Upper lobe of left lung (tissue), 6 donors: ENCODE measurements at regions not wholly inside any gene's neighbourhood (a gene's known extent, or its start where the extent isn't known, plus 50 kb on each side); places are given as distances from the start of the nearest gene placed in this dataset.

Source experiments
- ATAC-seq, 2 donors: fragments of 200-7000 bp; cut with Tn5 transposase; one replicate each; pipeline ENCODE4 v1.9.1; 2022; ENCODE audit warnings: mild to moderate bottlenecking in 2 of 2, moderate library complexity in 2 of 2; ENCODE audit not compliant: low FRiP score in 2 of 2
- DNase-seq, 2 donors: peaks; one replicate each; pipeline ENCODE4 v3.0.0-alpha.2; 2019 to 2020
- H3K27ac ChIP-seq, 4 donors: fragments of 200-600 bp; sonication (generic); one replicate each; pipeline ENCODE4 v1.5.1; 2016 to 2019
- H3K27me3 ChIP-seq, 4 donors: fragments of 200-600 bp; sonication (generic); one replicate each; pipeline ENCODE4 v1.5.1; 2017 to 2019
- H3K36me3 ChIP-seq, 4 donors: fragments of 200-600 bp; sonication (generic); one replicate each; pipeline ENCODE4 v1.5.1; 2016 to 2019
- H3K4me1 ChIP-seq, 4 donors: fragments of 200-600 bp; sonication (generic); one replicate each; pipeline ENCODE4 v1.5.1; 2018 to 2019
- H3K4me3 ChIP-seq, 4 donors: fragments of 200-600 bp; sonication (generic); one replicate each; pipeline ENCODE4 v1.5.1; 2017 to 2019; ENCODE audit warnings: mild to moderate bottlenecking in 2 of 4, moderate library complexity in 1 of 4
- H3K9me3 ChIP-seq, 4 donors: fragments of 200-600 bp; sonication (generic); one replicate each; pipeline ENCODE4 v1.5.1; 2018 to 2019
- CTCF ChIP-seq, 6 experiments: fragments of 450-650 bp in 4 of 6; fragments of 200-600 bp in 2 of 6; sonication (generic) in 2 of 6; IDR thresholded peaks; one replicate each; pipeline ENCODE4 v1.5.1; 2016 to 2019; ENCODE audit warnings: antibody characterized with exemption in 6 of 6
- EP300 ChIP-seq, 4 donors: sonication (generic); formaldehyde crosslinking; IDR thresholded peaks; one replicate each; pipeline ENCODE4 v1.5.1; 2017; ENCODE audit warnings: antibody characterized with exemption in 4 of 4, control low read depth in 2 of 4
- POLR2A ChIP-seq, 4 donors: fragments of 450-650 bp; IDR thresholded peaks; one replicate each; pipeline ENCODE4 v1.5.1; 2016 to 2017; ENCODE audit warnings: antibody characterized with exemption in 4 of 4, mild to moderate bottlenecking in 2 of 4
- POLR2AphosphoS5 ChIP-seq, 2 donors: sonication (generic); formaldehyde crosslinking; IDR thresholded peaks; one replicate each; pipeline ENCODE4 v1.5.1; 2017; ENCODE audit warnings: antibody characterized with exemption in 2 of 2
- WGBS, 2 donors: methylation state at CpG; one replicate each; pipeline ENCODE4 v1.1.5; 2017 to 2018; 5-methylcytosine and 5-hydroxymethylcytosine counted together
- donor health status: DM: no; HTN: no; CAD: no; lungs with moderate emphysema.
- donor health status: DM: no; HTN: yes; CAD: no; lungs with severe emphysema.

GRCh38 chr15:35691891-35692867 lies 146.2 kb upstream of the DPH6 start:
- ATAC-seq = no peak
- Histone ChIP-seq H3K4me1 (peaks cover 7 to 28% (median 15%) of the 10 kb centered on the region in 4 donors), H3K9me3 (no peaks in the 10 kb centered on the region), H3K27me3 (no peaks in the 10 kb centered on the region), H3K27ac (peak overlapping the region in 3 of 4 donors; percentile 53 to 75 (median 75)), H3K36me3 (no peaks in the 10 kb centered on the region), H3K4me3 (no peak overlapping the region)
- 77 to 84% methylated on average over 2 of the region's 2 CpGs for WGBS, 2 donors
- no peak for TF ChIP-seq POLR2AphosphoS5 (IDR thresholded peaks at IDR 0.05)
- no peak for TF ChIP-seq CTCF (IDR thresholded peaks at IDR 0.05)
- TF ChIP-seq EP300 (IDR thresholded peaks at IDR 0.05) = no peak
- TF ChIP-seq POLR2A (IDR thresholded peaks at IDR 0.05) = no peak
- no peak for DNase-seq

- no peak for ATAC-seq
- Histone ChIP-seq H3K4me3 (no peak overlapping the region), H3K9me3 (no peaks in the 10 kb centered on the region), H3K27me3 (no peaks in the 10 kb centered on the region), H3K4me1 (peaks cover 17 to 38% (median 26%) of the 10 kb centered on the region in 4 donors), H3K27ac (peak overlapping the region in 2 of 4 donors; percentile 7 to 13), H3K36me3 (no peaks in the 10 kb centered on the region)
- WGBS, 2 donors = 33 to 73% methylated on average over 2 of the region's 2 CpGs
- no peak for TF ChIP-seq EP300 (IDR thresholded peaks at IDR 0.05)
- TF ChIP-seq POLR2AphosphoS5 (IDR thresholded peaks at IDR 0.05) = no peak
- TF ChIP-seq POLR2A (IDR thresholded peaks at IDR 0.05) = no peak
- DNase-seq = no peak
Measured at GRCh38 chr15:35693286-35693685, 147.3 kb upstream of the DPH6 start.

GRCh38 chr15:35693886-35694285 lies 147.9 kb upstream of the DPH6 start:
- WGBS, 2 donors = 76 to 77% methylated on average over 3 of the region's 3 CpGs
- Histone ChIP-seq H3K36me3 (no peaks in the 10 kb centered on the region), H3K27ac (peak overlapping the region in 1 of 4 donors; percentile 13), H3K4me3 (no peak overlapping the region), H3K9me3 (no peaks in the 10 kb centered on the region), H3K27me3 (no peaks in the 10 kb centered on the region), H3K4me1 (peaks cover 23 to 42% (median 30%) of the 10 kb centered on the region in 4 donors)
- no peak for TF ChIP-seq POLR2AphosphoS5 (IDR thresholded peaks at IDR 0.05)
- no peak for TF ChIP-seq CTCF (IDR thresholded peaks at IDR 0.05)
- no peak for TF ChIP-seq EP300 (IDR thresholded peaks at IDR 0.05)
- no peak for TF ChIP-seq POLR2A (IDR thresholded peaks at IDR 0.05)
- DNase-seq (no peak), ATAC-seq (no peak)

GRCh38 chr15:35695003-35695402 lies 149.0 kb upstream of the DPH6 start:
- peaks cover 24 to 45% (median 32%) of the 10 kb centered on the region in 4 donors for H3K4me1 ChIP-seq
- 92 to 96% methylated on average over 2 of the region's 2 CpGs for WGBS, 2 donors
- H3K36me3 ChIP-seq = no peaks in the 10 kb centered on the region
- no peak for DNase-seq
- H3K27ac ChIP-seq = no peak overlapping the region
- no peak overlapping the region for H3K4me3 ChIP-seq
- no peaks in the 10 kb centered on the region for H3K27me3 ChIP-seq
- no peaks in the 10 kb centered on the region for H3K9me3 ChIP-seq
- no peak for ATAC-seq
- TF ChIP-seq CTCF (IDR thresholded peaks at IDR 0.05) (no peak), EP300 (IDR thresholded peaks at IDR 0.05) (no peak)

- TF ChIP-seq POLR2AphosphoS5 (IDR thresholded peaks at IDR 0.05) (no peak), EP300 (IDR thresholded peaks at IDR 0.05) (no peak), CTCF (IDR thresholded peaks at IDR 0.05) (no peak), POLR2A (IDR thresholded peaks at IDR 0.05) (no peak)
- H3K27ac ChIP-seq = peak overlapping the region in 3 of 4 donors; percentile 9 to 66 (median 64)
- ATAC-seq = peak; percentile 51 to 73
- no peaks in the 10 kb centered on the region for H3K27me3 ChIP-seq
- WGBS, 2 donors = 49 to 59% methylated on average over 5 of the region's 5 CpGs
- H3K36me3 ChIP-seq = no peaks in the 10 kb centered on the region
- no peak overlapping the region for H3K4me3 ChIP-seq
- no peak for DNase-seq
- H3K4me1 ChIP-seq = peaks cover 19 to 34% (median 27%) of the 10 kb centered on the region in 4 donors
- H3K9me3 ChIP-seq = no peaks in the 10 kb centered on the region
Measured at GRCh38 chr15:35696767-35697231, 150.8 kb upstream of the DPH6 start.
